ENCODE measurements at regions not wholly inside any gene's neighbourhood (a gene's known extent, or its start where the extent isn't known, plus 50 kb on each side); places are given as distances from the start of the nearest gene placed in this dataset.
"Not testable (repeated sequence)": the region's sequence is repeated elsewhere in the genome, so short reads cannot be mapped to it uniquely, and the experiment has no call there.

DNA sequence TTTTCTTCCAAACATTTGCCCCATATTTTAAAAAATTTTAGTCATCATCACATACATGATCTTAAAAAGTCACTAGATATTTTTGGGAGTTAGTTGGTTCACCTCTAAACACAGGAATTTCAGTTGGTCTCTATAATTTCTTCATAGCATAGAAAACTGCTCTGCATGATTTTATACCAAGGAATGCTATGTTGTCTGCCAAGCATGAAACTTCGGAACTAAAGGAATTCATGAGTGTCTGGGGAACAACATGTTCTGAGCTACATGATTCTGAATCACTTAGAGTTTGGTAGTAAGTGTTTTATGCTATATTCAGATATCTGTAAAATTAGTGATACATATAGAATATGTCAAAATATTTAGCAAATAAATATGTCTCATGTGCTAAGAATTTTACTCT is 957.8 kb downstream of the GATA3 start:
- DNase-seq = no peak

DNA sequence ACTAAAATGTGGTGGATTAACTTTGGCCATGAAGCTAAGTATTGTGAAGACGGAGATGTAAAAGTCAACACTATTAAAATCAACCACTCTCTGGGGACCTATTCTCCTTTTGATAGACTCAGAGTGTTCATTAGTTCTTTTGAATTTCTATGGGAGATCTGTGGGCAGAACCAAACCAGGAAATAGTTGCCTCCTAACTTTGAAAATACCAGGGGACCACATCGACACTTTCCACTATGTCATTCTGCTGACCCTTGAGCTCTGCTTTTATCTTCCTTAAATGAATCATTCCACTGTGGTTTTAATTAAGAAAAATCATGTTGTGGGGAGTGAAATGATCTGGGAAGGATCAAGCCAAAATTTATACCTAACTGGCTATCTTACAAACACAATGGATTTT is 960.5 kb downstream of the GATA3 start:
- DNase-seq = no peak

DNA sequence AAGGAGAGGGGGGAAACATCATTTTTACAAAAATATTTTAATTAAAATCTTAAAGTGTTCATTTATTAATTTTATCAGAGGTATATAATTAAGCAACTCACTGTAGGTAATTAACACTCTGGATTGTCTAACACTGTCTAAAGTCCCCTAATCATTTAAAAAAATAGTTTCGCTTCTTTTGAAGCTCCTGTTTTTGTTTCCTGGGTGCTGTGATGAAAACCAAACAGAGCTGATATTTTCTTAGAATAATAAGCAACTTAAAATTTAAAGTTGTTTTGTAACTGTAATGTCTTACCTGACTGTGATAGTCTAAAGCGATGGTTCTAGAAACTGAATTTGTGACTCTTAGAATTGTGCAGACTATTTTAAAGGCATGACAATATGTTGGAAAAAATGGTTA is 961.0 kb downstream of the GATA3 start:
- no peak for DNase-seq

DNA sequence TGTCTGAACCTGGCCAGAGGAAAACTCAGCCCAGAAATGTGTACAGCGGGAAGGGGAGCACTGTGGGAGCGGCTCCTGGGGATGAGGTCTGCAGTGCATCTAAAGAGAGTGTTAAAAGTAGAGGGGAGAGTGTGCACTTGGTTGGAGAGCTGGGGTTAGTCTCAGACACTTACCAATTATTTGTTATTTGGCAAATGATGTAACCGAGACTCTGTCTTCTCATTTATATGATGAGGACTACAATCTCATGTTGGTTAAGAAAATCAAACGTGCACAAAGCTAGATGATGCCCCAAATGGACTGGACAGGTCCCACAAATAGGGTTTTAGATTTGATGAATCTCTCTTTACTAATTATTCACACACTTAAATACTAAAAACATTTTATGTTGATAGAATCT is 962.4 kb downstream of the GATA3 start:
- no peak for DNase-seq

DNA sequence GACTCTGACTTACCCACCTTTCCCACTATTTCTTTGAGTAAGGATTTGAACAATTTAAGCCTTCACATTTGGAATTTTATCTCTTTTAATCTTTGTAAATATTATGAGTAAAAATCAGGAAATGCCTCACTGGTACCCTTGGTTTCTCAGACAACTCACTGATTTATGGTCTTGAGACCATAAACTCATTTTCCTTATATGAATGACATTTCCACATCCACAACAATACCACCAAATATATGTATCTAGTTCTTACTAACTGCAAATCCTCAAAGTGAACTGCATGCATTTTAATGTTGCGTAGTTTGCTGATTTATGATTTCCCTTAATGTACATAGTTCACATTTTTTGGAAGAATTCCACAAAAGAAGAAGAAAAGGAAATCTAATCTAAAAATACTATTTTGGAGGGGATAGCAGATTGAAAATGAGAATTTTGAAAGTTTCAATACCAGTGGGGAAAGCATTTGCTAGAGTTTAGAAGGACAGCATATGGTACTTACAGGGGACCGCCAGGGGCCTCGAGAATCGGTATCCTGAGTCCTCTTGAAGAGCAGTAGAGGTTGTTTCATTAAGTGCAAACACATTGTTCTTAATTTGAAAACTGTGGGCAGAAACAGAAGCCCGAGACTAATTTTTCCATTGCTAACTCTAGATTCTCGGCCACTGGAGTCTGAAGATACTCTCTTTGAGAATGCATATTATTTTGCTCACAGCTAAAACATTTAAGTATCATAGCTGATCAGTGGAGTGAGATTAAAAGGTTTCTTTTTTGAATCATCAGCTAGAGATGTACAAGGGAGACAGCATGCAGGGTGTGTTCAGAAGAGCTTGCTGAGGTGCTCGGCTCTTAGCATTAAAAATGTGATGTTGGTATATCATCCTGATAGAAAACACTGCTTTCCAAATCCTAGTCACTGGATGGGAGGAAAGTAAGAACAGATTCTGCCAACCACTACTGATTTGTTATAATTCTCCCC is 964.0 kb downstream of the GATA3 start:
- DNase-seq = no peak

DNA sequence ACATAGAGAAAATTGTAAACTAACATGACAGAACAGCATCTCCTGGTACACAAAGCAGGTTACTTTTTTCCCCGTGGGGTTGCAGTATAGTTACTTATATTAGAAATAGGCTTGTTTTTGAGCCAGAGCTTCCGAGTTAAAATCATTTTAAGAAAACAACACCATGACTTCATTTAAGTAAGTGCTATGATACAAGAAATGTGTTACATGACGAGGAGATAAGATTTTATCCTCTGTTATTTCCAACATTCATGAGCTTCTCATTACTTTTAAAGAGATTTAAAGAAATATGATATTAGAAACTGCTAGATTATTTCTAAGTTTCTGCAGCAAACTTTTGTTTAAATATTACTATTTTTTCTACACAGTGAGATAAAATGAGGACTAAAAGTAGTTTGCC is 968.7 kb downstream of the GATA3 start:
- no peak for DNase-seq

DNA sequence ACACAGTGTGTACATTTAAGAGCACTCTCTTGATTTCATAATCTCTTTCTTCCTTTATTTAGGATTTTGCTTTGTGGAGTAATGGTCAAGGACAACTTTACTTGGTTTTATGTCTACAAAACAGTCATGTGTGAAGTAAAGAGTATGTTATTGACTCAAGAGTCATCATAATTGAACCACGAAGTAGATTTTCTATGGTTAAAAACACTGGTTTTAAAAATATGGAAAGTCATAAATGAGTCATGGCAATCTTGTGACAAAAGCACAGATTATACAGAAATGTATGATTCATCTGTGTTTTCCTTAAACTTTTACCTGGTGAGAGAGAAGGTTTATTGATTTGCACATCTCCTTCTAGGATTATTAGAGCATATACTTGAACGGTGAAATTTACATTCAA is 969.7 kb downstream of the GATA3 start:
- no peak for DNase-seq

DNA sequence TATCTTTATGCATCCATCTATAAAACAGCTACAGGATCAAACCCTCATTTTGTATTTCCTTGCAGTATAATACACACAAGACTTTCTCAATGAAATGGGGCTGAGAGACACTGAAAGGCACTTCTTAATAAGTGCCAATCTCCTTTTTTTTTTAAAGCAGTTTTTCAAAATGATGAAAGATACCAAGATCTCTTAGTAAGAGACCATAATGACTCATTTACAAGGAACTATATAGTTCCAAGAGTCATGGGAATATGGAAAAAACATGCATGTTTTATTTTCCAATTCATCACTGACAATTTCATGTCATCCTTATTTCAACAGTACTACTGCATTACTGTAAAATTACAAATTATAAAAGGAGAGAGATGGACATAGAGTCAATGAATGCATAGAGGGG is 973.7 kb downstream of the GATA3 start:
- no peak for DNase-seq

DNA sequence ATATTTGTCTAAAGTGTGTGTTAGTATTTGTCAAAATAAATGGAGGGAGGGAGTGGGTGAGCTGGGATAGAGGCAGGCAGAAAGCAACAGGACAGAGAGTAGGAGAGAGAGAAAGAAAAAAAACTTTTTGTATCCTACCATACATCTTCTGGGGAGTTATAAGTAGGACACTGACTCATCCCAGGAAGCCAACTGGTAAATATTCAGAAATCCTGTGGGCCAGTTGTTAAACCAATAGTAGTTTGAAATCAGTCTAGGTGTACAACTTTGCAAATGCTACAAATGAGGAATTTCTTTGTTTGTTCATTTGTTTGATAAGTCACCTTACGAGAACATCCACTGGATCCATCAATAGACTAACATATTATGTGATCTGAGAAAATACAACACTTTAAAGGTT is 980.9 kb downstream of the GATA3 start:
- DNase-seq = no peak

DNA sequence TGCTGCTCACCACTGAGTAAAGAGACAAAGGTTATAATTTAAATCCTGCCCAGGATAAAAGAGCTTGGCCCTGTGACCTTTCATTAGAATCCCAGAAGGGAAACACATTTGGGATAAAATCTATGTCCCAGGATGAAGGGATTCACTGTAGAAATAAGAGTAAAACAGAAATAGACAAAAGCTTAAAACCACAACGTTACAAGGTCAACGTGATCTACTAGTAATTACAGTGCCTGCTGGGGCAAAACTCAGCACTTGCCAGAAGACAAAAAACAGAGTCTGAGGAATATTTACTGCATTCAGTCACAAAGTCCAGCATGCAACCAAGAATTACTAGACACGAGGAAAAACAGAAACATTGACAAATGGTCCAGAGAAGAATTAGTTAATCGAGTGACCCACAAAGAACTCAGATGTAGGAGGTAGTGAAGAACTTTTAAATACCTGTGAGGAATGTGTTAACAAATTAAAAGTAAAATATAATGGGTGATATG is 982.3 kb downstream of the GATA3 start:
- no peak for DNase-seq

DNA sequence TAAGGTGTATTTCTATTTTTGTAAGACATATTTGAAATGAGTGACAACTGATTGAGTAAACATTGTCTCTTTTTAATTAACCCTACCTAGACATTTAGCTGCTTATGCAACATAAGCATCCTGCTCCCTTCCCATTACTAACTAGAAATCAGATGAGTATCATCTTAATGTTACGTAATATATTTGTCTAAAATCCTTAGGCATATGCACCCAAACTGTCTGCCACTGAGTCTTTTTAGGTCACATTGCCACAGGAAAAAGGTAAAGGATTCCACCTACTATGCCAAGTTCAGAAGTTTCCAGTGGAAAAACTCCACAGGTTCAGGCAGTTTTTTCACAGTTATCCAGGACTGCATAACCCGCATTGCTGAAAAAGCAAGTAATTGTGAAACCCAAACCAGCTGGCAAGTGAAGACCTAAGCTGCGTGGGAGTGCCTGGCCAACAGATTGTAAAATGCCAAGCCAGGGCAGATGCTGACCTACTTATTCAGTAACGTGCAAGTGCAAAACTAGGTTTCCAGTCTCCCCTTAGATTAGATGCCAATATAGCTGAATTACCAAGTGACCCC is 983.7 kb downstream of the GATA3 start:
- no peak for DNase-seq

DNA sequence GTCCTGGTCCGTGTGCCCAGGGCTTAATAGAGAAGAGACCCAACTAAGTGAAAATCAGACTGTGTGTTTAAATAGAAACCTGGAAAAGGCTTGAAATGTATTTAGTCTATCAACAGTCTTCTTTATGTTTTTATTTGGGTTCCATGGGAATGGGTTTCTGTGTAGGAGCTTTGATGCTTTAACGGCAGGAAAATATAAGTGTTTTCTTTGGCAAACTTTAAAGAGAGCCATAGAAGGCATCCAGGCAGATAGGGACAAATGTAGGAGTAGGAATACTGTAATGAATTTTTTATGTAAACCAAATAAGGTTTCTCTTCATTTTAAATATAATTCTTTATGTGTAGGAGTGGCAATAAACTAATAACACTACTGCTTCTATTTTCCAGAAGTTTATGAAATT is 989.0 kb downstream of the GATA3 start:
- no peak for DNase-seq

DNA sequence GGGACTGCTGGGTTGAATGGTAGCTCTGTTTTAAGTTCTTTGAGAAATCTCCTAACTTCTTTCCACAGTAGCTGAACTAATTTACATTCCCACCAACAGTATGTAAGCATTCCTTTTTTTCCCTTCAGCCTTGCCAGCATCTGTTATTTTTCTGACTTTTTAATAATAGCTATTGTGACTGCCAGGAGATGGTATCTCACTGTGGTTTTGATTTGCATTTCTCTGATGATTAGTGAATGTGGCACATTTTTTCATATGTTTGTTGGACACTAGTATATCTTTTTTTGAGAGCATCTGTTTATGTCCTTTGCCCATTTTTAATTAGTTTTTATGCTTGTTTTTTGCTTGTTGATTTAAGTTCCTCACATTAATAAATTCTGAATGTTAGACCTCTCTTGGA is 990.8 kb downstream of the GATA3 start:
- no peak for DNase-seq

DNA sequence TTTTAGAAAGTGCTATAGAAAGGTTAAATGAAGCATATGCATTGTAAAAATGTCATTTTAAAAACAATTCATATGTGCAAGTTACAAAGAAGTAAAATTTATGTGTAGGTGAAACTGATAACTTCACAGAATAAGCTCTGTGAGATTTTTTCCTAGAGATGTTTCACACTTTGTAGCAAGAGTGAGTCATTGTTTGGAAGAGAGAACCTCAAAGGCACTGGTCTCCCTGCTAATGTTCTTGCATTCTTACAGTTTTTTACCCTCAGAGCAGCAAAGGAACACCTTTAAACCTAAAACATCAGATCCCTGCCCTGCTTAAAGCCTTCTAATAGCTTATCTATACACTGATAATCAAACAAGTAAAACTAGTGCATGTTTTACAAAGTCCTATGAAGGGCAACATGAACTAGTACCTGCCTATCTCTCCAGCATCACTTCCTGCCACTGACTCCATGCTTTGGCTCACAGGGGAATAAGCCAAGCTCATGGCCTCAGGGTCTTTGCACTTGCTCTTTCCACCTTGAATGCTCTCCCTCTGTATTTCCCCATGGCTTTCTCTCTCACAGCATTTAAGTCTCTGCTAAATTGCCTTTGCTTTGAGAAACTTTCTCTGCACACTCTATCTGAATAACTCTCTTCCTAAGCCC is 997.0 kb downstream of the GATA3 start:
- no peak for DNase-seq

DNA sequence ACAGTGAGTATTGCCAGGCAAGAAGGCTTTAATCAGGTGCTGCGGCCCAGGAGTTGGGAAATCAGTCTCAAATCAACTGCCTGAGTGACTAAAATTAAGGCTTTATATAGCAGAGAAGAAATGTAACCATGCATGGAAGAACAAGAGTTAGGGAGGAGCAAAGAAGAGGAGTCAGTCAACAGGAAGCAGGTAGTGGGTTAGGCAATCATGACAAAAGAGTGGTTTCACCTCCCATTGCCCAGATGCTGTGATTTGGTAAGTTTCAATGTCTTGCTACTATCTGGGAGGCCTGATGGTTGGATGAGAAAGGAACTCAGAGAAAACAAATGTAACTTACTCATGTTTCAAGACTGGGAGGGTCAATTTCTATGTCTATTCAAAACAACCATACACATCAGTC is 998.3 kb downstream of the GATA3 start:
- no peak for DNase-seq

DNA sequence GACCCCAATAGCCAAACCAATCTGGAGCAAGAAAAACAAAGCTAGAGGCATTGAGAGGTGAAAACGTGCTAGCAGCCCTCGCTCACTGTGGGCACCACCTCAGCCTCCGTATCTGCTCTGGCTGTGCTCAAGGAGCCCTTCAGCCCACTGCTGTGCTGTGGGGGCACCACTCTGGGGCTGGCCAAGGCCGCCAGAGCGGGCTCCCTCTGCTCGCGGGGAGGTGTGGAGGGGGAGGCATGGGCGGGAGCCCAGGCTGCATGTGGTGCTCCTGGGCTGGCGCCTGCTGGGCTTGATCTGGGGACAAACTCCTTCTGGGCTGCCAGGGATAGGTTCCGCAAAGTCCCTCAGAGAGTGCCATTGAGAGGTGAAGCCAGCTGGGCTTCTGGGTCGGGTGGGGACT is 1002.0 kb downstream of the GATA3 start:
- DNase-seq = no peak

DNA sequence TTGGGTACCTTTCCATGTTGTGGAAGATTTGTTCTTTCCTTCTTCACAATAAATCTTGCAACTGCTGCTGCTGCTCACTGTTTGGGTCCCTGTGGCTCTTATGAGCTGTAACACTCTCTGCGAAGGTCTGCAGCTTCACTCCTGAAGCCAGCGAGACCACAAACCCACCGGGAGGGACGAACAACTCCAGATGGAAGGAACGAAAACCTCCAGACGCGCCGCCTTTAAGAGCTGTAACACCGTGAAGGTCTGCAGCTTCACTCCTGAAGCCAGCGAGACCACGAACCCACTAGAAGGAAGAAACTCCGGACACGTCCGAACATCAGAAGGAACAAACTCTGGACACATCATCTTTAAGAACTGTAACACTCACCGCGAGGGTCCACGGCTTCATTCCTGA is 1002.8 kb downstream of the GATA3 start:
- DNase-seq = not testable (repeated sequence)

DNA sequence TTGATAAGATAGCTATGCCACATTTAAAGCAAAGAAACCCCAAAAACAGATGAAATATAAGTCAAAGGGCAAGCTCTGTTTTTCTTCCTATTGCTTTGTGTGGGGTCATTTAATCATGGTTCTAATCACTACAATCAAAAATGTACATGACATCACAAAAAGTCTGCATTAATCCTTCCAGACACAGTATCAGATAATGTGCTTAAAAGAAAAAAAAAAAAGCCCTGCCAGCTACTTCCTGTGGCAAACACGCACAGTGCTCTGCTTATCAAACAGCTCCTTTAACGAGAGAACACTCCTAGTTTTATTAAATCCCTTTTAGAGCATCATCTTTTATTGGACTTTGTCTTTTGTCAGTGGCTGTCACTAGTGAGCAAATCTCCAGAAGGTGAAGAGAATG is 1005.8 kb downstream of the GATA3 start:
- no peak for DNase-seq

DNA sequence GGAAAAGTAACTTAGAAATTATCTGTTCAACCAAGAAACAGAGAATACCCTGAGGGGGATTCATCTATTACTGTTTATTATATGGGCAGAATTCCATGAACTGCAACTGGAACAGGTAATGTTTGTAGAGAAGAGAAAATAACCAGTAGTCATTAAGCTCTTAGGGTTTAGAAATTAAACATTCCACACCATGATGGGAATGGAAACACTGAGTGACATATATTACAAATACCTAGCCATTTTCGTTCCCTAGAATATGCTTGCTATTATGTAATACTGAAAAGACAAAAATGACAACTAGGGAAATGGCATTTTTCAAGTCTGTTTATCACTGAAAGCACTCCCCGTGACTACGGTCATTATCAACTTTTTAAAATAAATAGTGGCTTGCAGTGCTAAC is 1007.4 kb downstream of the GATA3 start:
- no peak for DNase-seq

DNA sequence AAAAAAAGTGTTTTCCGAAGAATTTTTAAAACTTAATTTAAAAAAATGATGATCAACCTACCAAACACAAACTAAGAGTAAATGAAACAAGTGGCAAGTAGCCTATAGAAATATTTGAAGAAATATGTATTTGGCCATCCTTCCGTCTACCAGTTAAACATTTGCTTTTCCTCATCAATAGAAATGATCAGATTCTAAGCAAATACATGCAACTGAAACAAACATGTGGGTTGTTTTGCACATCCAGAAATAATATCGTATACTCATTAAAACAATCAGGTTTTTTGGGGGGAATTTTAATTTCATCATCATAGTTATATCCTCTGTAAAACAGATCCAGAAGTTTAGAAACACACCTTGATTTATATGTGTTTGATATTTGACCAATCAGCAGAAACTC is 1011.7 kb downstream of the GATA3 start:
- DNase-seq = no peak

DNA sequence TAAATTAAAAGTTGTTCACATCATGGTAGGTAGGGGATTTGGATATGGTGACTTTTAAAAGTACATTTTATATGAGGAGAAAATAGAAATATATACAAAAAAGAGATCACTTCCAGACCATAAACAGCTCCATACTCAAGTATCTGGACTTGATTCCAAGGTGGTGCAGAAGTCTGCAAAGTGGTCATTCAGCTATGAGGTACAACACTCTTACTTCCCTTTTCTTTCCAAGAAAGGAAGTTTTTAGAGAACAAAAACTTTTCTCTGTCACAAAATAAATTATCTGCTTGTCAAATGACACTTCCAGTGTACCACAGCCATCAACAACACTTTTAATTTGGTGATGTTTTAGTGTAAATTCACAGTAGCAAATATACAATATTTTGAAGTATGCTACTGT is 1013.5 kb downstream of the GATA3 start:
- DNase-seq = no peak

DNA sequence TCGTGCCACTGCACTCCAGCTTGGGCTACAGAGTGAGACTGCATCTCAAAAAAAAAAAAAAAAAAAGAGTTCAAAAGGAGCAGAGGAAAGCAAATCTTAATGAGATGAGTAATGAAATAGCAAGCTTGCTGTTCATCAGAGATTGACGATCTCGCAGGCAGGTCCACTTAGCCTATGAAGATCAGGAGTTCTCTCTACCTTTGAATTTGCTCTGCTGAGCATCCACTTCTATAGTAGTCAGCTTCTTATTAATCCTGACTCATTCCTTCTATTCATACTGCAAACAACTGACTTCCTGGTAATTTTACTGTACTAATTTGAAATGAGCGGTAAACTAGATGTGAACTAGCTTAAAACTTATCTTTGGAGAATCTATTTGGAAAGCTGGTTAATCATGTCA is 1014.6 kb downstream of the GATA3 start:
- DNase-seq = no peak

DNA sequence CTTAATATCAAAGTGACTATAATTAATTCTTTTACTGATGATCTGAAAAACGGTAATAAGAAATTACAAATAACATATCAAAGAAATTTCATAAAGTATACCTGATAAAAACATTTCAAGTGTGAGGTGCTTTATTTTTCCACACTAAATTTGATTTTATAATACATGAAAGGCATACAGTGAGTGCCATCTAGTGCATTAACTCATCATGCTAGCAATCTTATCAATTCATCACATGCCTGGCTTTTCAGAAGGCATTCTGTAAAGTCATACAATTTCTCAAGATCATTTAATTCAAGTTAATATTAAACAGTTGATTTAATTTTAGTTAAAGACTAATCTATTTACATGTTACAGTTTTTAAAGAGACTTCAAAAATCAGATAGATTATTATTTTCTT is 1020.9 kb downstream of the GATA3 start:
- DNase-seq = no peak

DNA sequence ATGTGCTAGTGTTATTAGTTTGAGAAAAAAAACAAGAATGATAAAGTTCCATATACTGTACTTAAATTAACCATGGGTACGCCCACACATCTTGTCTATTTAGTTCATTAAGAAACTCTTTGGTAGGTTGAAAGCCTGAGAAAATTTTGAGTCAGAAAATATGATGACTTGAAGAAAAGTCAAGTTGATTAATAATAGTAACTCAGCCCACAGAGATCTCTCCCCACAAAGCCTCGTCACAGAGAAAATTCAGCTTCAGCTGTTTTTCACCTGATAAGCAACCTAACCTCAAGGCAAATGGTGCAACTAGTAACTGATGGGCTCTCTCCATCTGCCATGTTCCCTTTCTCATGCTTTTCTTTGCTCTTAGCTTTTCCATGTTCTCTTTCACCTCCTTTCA is 1021.6 kb downstream of the GATA3 start:
- no peak for DNase-seq

All from DMS79 treated with DMSO at 0.1 percent for 48 hours (cell line).